ENCODE measurements at regions not wholly inside any gene's neighbourhood (a gene's known extent, or its start where the extent isn't known, plus 50 kb on each side); places are given as distances from the start of the nearest gene placed in this dataset.

DNA sequence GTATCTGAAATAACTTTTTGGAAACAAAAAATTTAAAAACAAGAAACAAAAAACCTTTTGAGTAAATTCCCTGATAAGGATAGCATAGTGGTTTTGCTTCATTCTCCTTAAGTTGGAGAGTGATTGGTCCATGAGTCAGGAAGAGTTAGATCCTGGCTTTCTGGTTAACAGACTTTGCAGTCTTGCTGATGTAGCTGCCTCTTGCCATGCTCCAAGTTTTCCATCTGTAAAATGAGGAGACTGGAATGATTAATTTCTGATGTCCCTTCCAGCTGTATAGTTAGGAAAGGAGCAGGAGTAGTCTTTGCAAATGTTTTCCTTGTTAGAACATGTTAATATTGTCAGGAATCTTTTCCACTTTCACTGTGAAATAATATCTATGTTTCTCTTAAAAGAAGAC, 266.6 kb downstream of the DNAJB9 start:
- DNase-seq (ENCODE audit: low read depth): no peak
- no peak overlapping the region for H3K4me3 ChIP-seq (ENCODE audit: low read length)
- TF ChIP-seq, protein P1, sequence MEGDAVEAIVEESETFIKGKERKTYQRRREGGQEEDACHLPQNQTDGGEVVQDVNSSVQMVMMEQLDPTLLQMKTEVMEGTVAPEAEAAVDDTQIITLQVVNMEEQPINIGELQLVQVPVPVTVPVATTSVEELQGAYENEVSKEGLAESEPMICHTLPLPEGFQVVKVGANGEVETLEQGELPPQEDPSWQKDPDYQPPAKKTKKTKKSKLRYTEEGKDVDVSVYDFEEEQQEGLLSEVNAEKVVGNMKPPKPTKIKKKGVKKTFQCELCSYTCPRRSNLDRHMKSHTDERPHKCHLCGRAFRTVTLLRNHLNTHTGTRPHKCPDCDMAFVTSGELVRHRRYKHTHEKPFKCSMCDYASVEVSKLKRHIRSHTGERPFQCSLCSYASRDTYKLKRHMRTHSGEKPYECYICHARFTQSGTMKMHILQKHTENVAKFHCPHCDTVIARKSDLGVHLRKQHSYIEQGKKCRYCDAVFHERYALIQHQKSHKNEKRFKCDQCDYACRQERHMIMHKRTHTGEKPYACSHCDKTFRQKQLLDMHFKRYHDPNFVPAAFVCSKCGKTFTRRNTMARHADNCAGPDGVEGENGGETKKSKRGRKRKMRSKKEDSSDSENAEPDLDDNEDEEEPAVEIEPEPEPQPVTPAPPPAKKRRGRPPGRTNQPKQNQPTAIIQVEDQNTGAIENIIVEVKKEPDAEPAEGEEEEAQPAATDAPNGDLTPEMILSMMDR (conservative IDR thresholded peaks at IDR 0.05; ENCODE audit: low read depth, low read length): no peak

DNA sequence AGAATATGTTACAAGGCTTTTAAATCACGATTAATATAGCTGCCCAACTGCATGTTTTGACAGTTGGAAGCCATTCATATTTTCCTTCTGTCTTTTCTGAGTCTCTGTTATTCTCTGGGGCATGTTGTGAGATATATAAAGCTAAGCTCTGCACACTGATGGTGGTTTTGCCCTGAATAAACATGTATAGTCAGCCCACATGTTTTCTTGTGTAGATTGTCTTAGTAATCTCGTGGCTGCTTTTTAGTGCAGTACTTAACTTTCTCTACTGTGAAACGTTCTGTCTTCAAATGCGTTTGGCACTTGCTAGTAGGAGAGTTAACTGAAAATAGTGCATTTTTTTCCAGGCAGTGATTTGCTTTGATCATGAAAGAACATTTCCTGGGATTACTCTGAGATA, 268.5 kb downstream of the DNAJB9 start:
- no peak overlapping the region for H3K4me3 ChIP-seq (ENCODE audit: low read length)
- no peak for DNase-seq (ENCODE audit: low read depth)
- TF ChIP-seq, protein P1 (conservative IDR thresholded peaks at IDR 0.05; ENCODE audit: low read depth, low read length): no peak

DNA sequence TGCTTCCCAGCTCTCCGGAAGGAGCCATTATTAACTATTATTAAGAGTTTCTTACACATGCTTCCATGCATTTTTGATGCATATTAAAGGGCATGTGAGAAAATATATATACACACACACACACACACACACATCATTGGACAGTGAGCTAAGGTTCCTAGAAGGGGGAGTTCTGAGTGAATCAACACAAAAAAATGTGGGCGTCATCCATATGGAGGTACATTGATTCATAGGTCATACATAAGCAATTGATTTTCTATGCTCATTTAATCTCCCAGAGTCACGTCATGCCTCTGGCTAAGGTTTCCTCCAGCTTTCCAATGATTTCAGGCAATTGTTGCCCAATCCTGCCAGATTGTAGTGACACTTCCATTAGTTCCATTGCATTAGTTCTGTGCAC, 269.4 kb downstream of the DNAJB9 start:
- no peak overlapping the region for H3K4me3 ChIP-seq (ENCODE audit: low read length)
- TF ChIP-seq, protein P1 (conservative IDR thresholded peaks at IDR 0.05; ENCODE audit: low read depth, low read length): no peak
- no peak for DNase-seq (ENCODE audit: low read depth)

DNA sequence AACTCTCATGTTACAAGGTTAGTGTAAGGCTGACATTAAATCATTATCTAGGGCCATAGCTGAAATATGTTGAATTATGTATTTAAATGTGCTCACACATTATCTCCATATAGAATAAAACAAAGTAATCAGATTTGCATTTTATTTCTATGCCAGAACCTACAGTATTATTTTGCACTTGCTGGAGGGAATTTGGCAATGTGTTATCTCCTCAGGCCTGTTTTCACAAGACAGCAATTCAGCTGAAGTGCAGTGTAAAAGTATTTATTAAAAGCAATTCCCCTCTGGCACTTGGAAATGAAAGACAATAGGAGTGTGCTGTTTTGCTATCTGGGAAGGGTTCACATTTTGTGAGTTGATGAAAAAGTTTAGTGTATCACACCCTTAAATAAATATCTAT, 276.3 kb downstream of the DNAJB9 start:
- TF ChIP-seq, protein P1 (conservative IDR thresholded peaks at IDR 0.05; ENCODE audit: low read depth, low read length): no peak
- DNase-seq (ENCODE audit: low read depth): no peak
- no peak overlapping the region for H3K4me3 ChIP-seq (ENCODE audit: low read length)

DNA sequence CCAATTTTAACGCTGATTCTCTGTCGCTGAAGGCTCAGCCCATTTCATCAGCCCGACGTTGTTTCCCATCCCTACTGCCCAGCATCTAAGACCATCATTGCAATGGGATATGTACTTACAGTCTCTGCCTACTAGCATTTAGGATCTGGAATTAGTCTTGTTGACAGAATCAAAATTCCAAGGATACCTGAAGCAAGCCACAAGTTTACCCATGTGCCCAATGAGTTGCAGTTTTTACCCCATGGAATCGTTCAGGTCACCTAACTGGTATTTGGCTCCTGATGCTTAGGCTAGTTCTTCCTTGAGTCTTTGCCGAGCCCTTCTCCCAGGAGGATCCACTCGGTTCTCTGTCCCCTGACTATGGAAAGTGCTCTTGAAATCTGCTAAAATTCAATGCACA, 276.8 kb downstream of the DNAJB9 start:
- H3K4me3 ChIP-seq (ENCODE audit: low read length): no peak overlapping the region
- TF ChIP-seq, protein P1 (conservative IDR thresholded peaks at IDR 0.05; ENCODE audit: low read depth, low read length): no peak
- no peak for DNase-seq (ENCODE audit: low read depth)

DNA sequence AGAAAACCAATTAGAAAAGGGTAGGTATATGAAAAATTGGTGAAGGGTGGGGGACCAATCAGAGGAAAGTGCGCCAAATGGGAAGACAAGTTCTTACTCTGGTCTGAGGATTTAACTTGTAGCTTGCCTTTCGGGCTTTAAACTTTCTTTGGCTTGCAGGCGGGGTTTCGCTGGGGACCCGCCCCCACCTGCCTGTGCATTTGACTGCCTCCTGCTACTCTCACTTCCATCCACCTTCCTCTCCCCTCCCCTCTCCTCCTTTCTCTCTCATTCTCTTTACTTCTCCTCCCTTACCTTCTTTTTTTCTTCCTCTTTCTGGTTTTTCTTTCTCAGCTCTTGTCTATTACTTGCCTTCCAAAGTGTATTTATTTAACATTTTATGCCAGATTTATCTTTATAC, 278.8 kb downstream of the DNAJB9 start:
- H3K4me3 ChIP-seq (ENCODE audit: low read length): no peak overlapping the region
- DNase-seq (ENCODE audit: low read depth): no peak
- TF ChIP-seq, protein P1 (conservative IDR thresholded peaks at IDR 0.05; ENCODE audit: low read depth, low read length): no peak

DNA sequence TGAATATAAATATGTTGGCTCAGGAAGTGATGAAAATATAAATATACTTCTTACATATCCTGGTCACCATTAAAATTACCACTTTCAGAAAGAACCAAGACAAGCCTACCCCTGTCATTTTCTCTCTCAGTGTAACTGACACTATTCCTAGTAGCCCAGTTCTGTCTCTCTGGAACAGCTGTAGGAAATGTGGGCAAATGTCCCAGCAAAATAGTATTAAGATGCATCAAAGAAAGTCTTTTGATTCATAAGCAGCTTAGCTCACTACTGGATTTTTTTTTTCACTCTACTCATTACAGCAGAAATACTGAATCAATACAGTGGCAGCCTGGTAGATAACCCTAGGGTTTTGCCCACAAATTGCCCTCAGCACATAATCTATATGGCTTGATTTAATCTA, 290.9 kb downstream of the DNAJB9 start:
- TF ChIP-seq, protein P1 (conservative IDR thresholded peaks at IDR 0.05; ENCODE audit: low read depth, low read length): no peak
- peak; percentile 27 for DNase-seq (ENCODE audit: low read depth)
- H3K4me3 ChIP-seq (ENCODE audit: low read length): no peak overlapping the region
